GM19395 (cell line): ENCODE measurements at regions not wholly inside any gene's neighbourhood (a gene's known extent, or its start where the extent isn't known, plus 50 kb on each side); places are given as distances from the start of the nearest gene placed in this dataset.

Experiments used
- ATAC-seq: cut with Tn5 transposase; IDR thresholded peaks from one replicate; pipeline ENCODE4 v1.9.1; 2021; ENCODE audit warnings: mild to moderate bottlenecking, moderate library complexity; ENCODE audit not compliant: unreplicated experiment

DNA sequence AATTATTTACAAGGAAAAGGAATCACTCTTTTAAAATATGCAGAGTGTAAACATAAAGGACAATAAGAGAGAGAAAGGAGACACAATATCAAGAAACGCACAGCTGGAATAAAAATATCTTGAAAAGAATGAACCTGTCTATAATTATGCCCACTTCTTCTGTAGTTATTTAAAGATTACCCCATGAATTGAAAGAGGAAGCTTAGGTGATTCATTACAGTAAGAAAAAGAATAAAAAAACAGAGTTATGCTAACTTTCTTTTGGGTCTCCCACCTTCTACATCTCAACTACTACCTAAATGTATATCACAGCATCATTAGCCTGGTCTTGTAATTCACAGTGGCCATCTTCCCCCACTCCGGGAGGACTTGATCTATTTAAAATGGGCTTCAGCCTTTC lies 182.1 kb downstream of the MRPL39 start:
- ATAC-seq = no peak

DNA sequence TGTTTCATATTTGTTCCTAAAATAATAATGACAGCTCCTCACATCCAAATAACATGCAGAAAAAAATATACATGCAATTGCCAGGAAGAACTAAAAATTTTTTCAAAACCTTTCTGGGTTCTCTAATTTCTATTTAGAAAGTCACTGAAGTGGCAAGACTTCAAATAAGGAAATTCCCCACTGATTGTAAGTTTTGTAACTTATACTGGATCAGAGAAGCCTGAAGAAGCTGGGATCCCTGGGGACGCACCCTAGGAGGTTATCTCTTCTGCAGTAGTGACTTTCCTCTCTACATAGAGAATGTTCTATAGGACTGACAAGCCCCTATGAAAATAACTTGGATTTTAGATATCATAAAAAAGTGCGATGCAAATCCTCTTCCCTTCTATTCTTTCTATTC lies 182.6 kb downstream of the MRPL39 start:
- ATAC-seq = no peak

DNA sequence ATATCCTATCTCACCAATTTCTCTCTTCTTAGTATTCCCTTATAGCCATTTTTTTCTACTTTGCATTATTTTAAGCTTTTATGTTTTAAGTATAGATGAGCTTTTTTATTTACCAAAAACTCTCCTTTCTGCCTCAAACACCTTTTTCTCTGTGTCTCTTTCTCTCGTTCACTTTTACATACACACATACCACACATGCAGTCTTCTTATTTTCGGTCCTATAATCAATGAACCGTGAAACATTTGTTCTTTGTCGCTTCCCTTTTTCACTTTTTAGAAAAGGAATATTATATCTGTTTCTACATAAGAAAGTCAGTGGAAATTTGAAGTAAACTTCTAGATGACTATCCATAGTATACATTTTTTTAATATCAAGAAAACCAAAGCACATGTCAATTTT lies 183.2 kb downstream of the MRPL39 start:
- no peak for ATAC-seq

DNA sequence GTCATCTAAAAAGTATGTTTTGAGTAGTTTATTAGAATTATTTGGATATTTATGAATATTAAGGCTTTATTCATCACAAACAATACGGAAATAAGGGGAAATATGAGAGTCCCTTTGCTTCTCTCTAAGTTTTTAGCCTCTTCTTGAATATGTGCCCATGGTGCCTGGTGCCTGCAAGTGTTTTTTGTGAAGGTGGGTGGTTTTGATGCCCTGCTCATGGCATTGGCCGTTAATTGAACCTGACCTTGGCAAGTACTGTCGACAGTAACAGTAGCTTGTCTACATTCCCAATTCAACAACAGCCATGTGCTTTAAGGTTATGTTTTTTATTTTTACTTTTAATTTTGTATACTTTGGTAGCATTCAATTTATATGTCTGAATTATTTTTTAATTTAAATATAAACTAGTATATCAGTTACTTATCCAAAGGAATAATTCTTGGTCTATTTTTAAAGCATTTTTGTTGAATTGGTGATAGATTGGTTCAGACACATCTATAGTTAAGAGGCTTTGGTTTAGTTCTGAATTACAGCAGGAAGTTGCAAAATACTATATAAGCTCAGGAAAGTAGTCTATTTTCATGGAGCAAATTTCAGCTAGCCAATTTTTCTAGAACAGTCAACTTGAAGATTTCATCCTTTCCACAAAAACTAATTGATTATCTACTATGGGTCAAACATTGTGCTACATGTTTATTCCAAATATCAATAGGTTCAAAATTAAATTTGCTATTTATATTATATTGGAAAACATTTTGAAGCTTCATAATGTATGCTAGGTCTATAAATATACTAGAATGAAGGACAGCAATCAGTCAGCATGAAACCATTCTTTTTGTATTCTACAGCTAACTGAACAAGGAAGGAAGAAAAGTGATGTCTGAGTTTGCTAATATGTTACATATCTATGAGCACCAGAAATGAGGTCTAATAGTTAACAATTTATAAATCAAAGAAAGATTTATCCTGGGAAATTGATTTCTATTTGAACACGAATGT lies 184.4 kb downstream of the MRPL39 start:
- peak; percentile 16 for ATAC-seq

DNA sequence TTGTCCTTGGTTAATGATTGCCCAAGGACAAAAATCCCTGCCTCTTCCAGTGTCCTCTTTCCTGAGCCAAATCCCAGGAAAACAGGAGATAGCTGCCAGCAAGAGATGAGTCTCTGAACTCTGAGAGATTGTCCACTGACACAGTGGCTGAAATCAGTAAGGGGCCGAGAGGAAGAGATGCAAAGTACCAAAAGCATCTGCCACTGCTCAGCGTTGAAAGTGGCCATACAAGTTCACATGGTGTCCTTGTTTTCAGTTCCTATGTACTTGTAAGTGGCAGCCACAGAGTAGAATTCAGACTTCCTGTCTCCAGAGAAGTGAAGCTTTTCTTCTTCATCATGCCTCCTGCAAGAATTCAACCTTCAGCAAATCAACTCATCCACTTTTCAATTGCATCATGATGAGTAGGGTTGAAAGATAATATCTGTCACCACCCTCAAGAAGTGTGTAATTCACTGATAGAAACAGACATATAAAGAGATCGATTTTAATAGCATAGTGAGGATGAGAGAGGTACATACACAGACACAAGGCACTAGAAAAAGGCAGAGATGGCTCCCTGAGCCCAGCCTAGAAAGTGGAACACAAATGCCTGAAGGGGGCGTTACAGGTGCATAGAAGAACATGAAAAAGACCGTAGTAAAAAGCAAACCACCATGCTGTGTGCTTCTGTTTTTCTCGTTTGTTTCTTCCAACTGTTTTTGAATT lies 185.8 kb downstream of the MRPL39 start:
- peak; percentile 73 for ATAC-seq

DNA sequence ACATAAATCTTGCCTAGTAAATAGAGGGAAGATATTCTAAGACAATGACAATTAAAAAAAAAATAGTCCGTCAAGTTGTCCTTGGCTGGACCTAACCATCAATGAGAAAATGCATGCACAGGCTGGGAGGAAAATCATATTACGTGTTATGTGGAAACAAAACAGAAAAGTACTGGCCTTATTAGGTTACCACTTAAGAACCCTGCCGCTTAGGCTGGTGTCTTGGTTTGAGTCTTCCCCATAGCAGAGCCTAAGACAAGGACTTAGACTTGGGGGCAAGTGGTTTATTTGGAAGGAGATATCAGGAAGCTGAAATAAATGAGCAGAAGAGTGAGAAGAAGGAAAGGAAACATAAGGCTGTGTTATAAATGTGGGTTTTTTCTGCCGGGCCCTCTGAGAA lies 186.4 kb downstream of the MRPL39 start:
- peak; percentile 6 for ATAC-seq

DNA sequence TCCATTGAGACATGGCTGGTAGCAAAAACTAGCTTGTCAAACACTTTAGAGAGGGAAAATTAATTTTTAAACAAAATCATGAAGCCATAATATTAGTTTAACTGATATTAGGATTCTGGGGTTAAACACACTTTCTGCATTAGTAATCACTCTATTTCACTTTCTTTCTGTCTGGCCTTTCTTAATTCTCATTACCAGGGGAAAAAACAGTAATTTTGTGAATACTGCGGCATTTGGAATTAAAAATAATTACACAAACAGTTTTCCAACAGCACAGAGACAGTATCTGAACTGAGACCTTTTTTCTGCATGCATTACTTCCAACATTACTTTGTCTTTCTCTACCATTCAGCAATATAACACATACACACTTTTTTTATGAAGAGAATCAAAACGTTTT lies 190.6 kb downstream of the MRPL39 start:
- no peak for ATAC-seq

DNA sequence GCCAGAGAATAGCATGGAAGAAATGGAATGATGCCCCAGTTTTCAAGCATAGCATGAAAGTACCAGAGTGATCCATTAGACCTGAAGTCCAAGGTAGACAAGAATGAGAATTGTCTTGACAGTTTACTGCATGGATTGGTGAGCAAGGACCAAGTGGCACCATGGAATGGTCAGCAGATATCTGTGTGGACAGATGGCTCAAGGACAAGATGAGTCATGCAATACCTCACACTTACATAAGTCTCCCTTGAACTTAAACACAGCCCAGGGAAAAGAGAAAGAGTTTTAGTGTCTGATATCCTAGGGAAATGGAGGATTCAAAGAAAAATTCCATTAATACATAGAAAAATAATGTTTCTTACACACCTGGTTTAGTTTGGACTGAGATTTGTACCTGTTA lies 195.2 kb downstream of the MRPL39 start:
- ATAC-seq = no peak

DNA sequence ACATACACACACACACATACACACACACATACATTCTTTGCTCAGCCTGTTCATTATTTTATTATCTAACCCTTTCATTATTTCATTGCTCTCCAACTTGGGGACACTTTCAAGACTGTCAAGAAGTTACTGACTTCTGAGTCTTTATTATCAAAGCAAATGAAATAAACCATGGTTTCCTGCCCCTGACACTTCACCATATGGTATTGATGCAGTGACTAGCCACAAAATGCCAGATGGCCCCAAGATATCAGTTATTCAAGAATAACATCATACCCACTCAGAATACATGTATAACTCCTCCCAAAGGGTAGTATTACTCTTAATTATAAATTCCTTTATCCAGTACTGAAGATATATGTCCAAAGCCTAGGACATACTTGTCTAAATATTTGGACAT lies 197.3 kb downstream of the MRPL39 start:
- ATAC-seq = no peak

DNA sequence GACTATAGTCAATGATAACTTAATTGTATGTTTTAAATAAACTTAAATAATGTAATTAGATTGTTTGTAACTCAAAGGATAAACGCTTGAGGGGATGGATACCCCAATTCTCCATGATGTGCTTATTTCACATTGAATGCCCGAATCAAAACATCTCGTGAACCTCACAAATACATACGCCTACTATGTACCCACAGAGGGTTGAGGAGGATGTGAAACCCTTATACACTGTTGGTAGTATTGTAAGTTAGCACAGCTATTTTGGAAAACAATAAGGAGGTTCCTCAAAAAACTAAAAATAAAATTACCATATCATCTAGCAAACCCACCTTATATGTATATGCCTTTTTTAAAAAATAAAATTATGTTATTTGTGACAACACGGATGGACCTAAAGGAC lies 198.6 kb downstream of the MRPL39 start:
- no peak for ATAC-seq

DNA sequence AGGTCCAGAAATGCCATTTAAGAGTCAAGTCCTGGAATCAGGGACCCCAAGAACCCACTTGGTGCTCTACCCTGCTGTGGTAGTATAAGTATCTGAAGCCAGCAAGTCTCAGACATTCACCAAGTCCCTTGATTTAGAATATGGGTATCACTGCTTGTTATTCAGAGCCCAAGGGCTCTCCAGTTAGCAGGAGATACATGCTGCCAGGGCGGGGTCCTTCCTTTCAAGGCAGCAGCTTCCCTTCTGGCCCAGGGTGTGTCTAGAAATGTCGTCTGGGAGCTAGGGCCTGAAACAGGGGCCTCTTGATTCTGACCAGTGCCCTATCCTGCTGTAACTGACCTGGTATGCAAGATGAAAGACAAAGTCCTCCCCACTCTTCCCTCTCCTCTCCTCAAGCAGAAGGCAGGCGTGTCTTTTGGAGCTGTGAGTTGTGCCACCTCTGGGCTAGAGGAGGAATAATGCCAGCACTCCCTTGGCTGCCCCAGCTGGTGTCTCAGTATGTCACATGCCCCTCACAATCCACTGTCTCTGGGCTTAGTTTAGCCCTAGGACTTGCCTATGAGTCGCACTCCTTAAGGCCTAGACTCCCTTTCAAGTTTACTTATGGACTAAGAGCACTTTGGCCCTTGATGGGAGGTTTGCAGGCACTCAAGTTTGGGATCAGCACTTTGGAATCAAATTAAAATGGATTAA lies 200.2 kb downstream of the MRPL39 start:
- no peak for ATAC-seq

DNA sequence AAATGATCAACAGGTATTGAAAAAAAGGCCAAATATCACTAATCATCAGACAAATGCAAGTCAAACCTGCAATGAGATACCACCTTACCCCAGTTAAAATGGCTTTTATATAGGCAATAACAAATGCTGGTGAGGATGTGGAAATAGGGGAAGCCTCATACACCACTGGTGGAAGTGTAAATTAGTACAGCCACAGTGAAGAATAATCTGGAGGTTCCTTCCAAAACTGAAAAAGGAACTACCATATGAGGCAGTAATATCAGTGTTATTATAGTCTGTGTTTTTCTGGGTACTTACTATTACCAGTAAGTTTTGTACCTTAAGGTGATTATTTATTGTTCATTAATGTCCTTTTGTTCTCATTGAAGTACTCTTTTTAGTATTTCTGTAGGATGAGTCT lies 201.3 kb downstream of the MRPL39 start:
- ATAC-seq = no peak

DNA sequence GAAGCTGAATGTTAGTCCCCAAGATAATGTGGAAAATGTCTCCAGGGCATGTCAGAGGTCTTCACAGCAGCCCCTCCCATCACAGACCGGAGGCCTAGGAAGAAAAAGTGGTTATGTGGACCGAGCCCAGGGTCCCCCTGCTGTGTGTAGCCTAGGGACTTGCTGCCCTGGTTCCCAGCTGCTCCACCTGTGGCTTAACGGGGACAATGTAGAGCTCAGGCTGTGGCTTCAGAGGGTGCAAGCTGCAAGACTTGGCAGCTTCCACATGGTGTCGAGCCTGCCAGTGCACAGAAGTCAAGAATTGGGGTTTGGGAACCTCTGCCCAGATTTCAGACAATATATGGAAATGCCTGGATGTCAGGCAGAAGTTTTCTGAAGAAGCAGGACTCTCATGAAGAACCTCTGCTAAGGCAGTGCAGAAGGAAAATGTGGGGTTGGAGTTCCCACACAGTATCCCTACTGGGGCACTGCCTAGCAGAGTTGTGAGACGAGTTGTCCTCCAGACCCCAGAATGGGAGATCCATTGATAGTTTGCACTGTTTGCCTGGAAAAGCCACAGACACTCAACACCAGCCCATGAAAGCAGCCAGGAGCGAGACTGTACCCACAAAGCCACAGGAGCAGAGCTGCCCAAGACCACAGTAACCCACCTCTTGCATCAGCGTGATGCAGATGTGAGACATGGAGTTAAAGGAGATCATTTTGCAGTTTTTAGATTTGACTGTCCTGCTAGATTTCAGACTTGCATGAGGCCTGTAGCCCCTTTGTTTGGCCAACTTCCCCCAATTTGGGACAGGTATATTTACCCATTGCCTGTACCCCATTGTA lies 204.9 kb downstream of the MRPL39 start:
- no peak for ATAC-seq

DNA sequence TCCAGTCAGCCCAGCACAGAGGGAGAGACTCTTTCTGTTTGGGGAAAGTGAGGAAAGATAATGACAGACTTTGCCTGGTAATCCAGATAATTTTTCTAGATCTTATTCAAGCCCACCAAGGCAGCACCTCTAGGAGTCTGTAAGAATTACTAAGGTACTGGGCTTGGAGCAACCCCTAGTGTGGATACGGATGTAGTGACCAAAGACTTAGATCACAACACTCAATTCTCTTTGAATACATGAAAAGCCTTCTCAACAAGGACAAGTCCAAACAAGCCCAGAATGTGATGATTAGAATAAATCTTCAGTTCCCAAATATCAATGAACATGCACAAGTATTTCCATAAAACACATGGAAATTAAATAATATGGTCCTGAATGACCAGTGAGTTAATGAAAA lies 206.9 kb downstream of the MRPL39 start:
- no peak for ATAC-seq

DNA sequence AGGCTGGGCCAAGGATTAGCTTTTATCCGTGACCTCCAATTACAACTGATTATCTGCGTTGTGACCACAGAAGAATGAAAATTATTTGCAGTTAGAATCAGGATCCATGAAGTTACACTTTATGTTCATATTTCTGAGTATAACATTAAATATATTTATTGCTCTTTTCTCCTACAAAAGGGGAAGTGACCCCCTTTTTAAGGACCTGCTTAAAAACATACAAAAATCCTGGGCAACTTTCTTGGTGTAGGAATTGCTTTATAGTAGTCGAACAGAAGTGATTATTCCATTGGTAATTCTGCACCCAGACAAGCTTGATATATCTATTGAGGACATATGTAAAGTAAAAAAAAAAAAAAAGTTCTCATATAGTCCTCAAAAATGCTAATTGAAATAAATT lies 208.7 kb downstream of the MRPL39 start:
- no peak for ATAC-seq

DNA sequence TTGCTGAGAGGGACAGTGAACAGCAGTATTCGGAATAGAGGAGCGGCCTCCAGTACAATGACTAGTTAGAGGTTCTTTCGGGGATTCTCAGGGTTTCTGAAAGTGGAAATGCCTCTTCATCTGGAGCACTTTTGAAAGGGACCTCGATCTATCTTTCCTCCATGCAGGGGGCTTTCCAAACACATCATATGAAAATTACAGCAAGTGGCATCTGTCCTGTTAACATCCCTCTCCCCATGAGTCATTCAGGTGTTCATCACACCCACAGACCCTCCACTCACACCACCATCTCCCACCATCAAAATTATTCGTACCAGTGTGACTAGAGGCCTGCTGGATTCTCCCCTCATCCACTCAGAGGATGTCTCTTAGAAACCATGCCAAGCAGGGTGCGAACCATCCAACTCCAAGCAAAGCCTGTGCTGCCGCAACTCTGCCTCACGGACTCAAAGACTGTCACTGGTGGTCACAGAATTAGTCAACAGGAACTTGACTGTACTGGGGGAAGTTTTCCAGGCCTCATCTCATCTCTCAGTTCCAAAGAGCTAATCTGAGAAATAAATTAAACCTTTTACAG lies 211.1 kb downstream of the MRPL39 start:
- ATAC-seq = peak; percentile 94

DNA sequence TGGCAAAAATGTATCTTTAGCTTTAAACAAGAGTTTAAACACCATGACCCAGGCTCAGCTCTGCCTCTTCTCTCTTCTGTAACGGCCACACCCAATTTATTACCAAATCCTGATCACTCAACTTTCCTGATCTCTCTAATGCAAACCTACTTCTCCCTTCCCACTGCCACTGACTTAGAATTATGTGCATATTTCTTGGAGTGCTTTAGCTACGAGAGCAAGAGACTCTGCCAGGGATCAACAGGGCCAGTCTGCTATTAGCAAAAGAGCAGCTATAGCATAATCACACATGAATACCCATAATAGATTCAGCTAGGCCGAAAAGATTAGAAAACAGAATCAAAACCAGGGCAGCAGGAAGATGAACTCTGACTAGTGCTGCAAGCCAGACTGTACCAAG lies 215.5 kb downstream of the MRPL39 start:
- no peak for ATAC-seq

DNA sequence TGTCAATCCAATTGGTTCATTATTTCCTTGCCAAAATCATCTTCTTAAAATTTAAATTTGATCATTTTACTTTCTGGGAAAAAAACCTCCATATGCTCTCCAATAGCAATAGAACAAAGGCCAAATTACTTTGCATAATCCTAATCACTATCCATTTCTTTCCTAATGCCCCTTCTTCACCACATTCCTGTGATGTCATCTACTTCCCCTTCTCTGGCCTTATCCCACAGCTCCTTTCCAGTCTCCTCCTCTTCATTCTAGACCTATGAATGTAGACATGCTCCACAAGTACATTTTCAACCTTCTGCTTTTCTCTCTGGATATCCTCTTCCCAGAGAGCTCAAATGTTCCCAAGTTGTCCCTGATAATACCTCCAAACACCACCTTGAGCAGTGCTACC lies 216.6 kb downstream of the MRPL39 start:
- ATAC-seq = no peak

DNA sequence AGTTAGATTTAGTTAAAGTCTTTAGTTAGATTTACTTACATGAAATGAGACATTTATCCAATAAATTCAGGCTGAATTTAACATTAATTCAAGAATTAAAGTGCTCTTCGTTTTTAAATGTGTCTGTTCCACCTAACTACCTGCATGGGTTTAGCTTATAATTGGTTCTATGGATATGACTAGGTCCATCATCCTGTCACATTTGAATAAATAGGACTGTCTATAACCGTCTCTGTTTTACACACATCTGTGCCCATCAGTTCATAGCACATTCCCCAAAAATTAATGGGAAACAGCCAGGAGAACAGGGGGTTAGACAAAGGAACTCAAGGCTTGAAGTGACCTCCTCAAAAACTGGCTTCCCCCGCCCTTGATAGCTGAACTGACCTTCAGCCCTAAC lies 219.6 kb downstream of the MRPL39 start:
- no peak for ATAC-seq

DNA sequence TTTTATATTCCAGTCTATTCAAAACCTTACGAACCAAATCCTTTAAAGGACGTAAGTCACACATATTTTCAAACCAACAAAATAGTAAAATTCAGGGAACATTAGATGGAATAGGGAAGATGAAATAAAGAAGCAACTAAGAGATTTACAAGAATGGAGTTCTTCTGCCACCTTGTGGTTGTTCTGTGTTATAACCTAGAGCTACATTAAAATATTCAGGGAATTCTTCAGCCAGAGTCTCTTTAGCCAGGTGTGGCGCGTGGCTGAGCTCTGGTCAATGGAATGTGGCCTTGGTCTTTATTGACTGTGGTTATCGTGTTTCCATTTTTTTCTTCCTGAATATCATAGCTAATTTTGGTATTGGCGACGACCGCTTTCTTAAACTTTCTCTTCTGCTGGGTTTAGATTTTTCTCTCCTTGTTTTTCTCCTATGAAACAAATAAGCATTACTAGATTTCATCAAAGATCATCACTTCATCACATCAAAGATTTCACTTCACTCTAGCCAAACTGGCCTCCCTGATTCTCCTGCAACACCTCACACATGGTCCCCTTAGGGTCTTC lies 221.3 kb downstream of the MRPL39 start:
- ATAC-seq = no peak
